Kidney epithelial cell (primary cell): ENCODE measurements at regions not wholly inside any gene's neighbourhood (a gene's known extent, or its start where the extent isn't known, plus 50 kb on each side); places are given as distances from the start of the nearest gene placed in this dataset.

Experiments used
- DNase-seq: peaks from one replicate; pipeline ENCODE4 v3.0.0-alpha.2; 2010; ENCODE audit warnings: low read depth
- H3K27me3 ChIP-seq: 2 replicates; pipeline ENCODE4 v1.6.0; 2011; ENCODE audit warnings: low read length; ENCODE audit not compliant: control insufficient read depth, insufficient read depth
- H3K36me3 ChIP-seq: 2 replicates; pipeline ENCODE4 v1.5.1; 2011; ENCODE audit warnings: low read length; ENCODE audit not compliant: control insufficient read depth, insufficient read depth
- H3K4me3 ChIP-seq: 2 replicates; pipeline ENCODE4 v1.5.1; 2011; ENCODE audit warnings: low read depth, mild to moderate bottlenecking, control low read depth, low read length
- TF ChIP-seq, protein P1 (sequence below): IDR thresholded peaks from 2 replicates; pipeline ENCODE4 v1.5.1; 2011; ENCODE audit warnings: mild to moderate bottlenecking, moderate library complexity, low read length, control low read depth, inconsistent platforms; ENCODE audit not compliant: insufficient read depth, poor library complexity, severe bottlenecking

GRCh38 chr2:150663143-150663542, 175.7 kb upstream of the RND3 start:
- TF ChIP-seq, protein P1, sequence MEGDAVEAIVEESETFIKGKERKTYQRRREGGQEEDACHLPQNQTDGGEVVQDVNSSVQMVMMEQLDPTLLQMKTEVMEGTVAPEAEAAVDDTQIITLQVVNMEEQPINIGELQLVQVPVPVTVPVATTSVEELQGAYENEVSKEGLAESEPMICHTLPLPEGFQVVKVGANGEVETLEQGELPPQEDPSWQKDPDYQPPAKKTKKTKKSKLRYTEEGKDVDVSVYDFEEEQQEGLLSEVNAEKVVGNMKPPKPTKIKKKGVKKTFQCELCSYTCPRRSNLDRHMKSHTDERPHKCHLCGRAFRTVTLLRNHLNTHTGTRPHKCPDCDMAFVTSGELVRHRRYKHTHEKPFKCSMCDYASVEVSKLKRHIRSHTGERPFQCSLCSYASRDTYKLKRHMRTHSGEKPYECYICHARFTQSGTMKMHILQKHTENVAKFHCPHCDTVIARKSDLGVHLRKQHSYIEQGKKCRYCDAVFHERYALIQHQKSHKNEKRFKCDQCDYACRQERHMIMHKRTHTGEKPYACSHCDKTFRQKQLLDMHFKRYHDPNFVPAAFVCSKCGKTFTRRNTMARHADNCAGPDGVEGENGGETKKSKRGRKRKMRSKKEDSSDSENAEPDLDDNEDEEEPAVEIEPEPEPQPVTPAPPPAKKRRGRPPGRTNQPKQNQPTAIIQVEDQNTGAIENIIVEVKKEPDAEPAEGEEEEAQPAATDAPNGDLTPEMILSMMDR: no peak
- no peaks in the 10 kb centered on the region for H3K27me3 ChIP-seq
- DNase-seq: no peak
- no peaks in the 10 kb centered on the region for H3K36me3 ChIP-seq
- H3K4me3 ChIP-seq: no peak overlapping the region

DNA sequence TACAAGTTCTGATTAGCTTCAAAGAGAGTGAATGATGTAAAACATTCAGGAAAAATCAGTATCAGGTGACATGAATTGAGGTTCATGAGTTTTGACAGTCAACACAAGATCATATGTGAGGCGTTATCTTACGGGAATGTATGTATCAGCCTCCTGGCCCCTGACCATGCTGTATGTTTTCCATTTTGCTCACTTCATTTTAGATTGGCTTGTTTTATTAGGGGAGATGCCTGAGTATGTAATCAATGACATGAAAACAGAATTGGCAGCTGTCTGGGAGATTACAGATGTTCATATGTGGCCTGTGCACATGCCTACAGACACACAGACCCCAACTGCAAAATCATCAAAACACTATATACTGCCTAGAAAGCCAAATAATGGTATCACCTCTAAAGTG, 168.5 kb upstream of the RND3 start:
- Histone ChIP-seq H3K36me3 (no peaks in the 10 kb centered on the region), H3K4me3 (no peak overlapping the region), H3K27me3 (no peaks in the 10 kb centered on the region)
- TF ChIP-seq, protein P1: no peak
- DNase-seq: no peak

GRCh38 chr2:150653351-150653750, 165.9 kb upstream of the RND3 start:
- H3K27me3 ChIP-seq: no peaks in the 10 kb centered on the region
- H3K36me3 ChIP-seq: no peaks in the 10 kb centered on the region
- H3K4me3 ChIP-seq: no peak overlapping the region
- TF ChIP-seq, protein P1: no peak
- no peak for DNase-seq

GRCh38 chr2:150647943-150648342, 160.5 kb upstream of the RND3 start:
- TF ChIP-seq, protein P1: no peak
- DNase-seq: no peak
- Histone ChIP-seq H3K36me3 (no peaks in the 10 kb centered on the region), H3K4me3 (no peak overlapping the region), H3K27me3 (no peaks in the 10 kb centered on the region)

DNA sequence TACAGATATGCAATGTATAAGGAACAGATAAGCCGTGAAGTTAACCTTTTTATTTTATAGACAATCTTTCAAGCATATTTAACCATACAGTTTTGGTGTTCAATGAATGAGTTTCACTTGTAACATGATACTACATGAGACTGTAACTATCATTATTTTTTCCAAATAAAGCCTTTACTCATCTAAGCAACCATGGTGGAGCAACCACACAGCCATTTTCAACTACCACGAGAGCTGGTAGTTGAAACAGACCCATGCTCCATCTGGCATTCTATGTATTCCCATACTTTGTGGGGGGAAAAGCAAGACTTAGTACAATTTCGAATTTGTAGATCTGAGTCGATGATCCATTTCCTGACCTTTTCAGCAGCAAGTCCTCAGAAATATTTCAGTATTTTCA, 159.3 kb upstream of the RND3 start:
- H3K27me3 ChIP-seq: no peaks in the 10 kb centered on the region
- no peaks in the 10 kb centered on the region for H3K36me3 ChIP-seq
- no peak for DNase-seq
- TF ChIP-seq, protein P1: no peak
- H3K4me3 ChIP-seq: no peak overlapping the region

DNA sequence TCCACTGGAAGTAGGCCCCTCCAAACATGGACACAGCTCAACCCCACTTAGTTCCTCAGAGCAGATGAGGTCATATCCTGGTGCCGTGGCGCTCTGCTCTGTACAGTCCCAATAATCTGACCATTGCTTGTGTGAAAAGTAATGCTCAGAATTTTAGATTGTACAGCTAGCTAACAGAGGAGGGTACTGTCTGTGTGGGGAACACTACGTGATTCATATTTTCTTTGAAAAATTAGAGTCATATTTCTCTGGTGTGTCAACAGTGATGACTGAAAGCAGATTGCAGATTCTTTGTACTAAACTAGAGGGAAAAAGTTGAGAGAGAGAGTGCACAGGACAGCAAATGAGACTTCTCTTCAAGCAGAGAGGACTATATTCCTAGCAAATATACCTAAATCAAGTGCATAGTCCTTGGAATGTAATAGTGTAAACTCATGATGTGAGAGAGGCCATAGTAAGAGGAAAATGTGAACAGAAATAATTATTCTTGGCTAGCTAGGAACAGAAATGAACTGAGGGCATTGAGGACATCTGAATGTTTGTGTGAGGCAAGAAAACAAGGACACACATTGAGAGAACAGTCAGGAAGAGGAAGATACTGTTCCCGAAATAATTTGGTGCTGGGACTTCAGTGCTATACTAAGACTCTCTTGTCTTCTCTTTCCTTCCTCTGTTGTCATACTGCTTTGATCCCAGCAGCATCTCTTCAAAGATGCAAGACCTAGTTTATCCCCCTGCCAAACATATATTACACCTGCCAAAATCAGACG, 157.0 kb upstream of the RND3 start:
- Histone ChIP-seq H3K4me3 (no peak overlapping the region), H3K27me3 (no peaks in the 10 kb centered on the region), H3K36me3 (no peaks in the 10 kb centered on the region)
- DNase-seq: no peak
- TF ChIP-seq, protein P1: no peak
